ENCODE measurements at regions not wholly inside any gene's neighbourhood (a gene's known extent, or its start where the extent isn't known, plus 50 kb on each side); places are given as distances from the start of the nearest gene placed in this dataset.

GRCh38 chr2:79327460-79327859 is 167.9 kb upstream of the REG3A start:
- no peak for DNase-seq

- no peak for DNase-seq
Measured at GRCh38 chr2:79320871-79321270, 161.3 kb upstream of the REG3A start.

GRCh38 chr2:79294994-79295393 is 135.4 kb upstream of the REG3A start:
- no peak for DNase-seq

- DNase-seq: no peak
Measured at GRCh38 chr2:79292958-79293315, 133.4 kb upstream of the REG3A start.

- DNase-seq: no peak
Measured at GRCh38 chr2:79292239-79292957, 132.8 kb upstream of the REG3A start.

- no peak for DNase-seq
Measured at GRCh38 chr2:79275863-79276262, 116.3 kb upstream of the REG3A start.

- DNase-seq: no peak
Measured at GRCh38 chr2:79275197-79275596, 115.6 kb upstream of the REG3A start.

GRCh38 chr2:79272616-79273015 is 113.1 kb upstream of the REG3A start:
- no peak for DNase-seq

GRCh38 chr2:79271456-79271855 is 111.9 kb upstream of the REG3A start:
- DNase-seq: no peak

- no peak for DNase-seq
Measured at GRCh38 chr2:79260848-79261247, 101.3 kb upstream of the REG3A start.

GRCh38 chr2:79259959-79260358 is 100.4 kb upstream of the REG3A start:
- DNase-seq: no peak

GRCh38 chr2:79259296-79259695 is 99.7 kb upstream of the REG3A start:
- DNase-seq: no peak

- no peak for DNase-seq
Measured at GRCh38 chr2:79253243-79253774, 93.8 kb upstream of the REG3A start.

- DNase-seq: no peak
Measured at GRCh38 chr2:79250656-79251055, 91.1 kb upstream of the REG3A start.

GRCh38 chr2:79248776-79249175 is 89.2 kb upstream of the REG3A start:
- DNase-seq: no peak

- no peak for DNase-seq
Measured at GRCh38 chr2:79235135-79235534, 75.6 kb upstream of the REG3A start.

- no peak for DNase-seq
Measured at GRCh38 chr2:79223539-79223938, 64.0 kb upstream of the REG3A start.

GRCh38 chr2:79219383-79219988 is 59.9 kb upstream of the REG3A start:
- no peak for DNase-seq

GRCh38 chr2:79210274-79210917 is 50.8 kb upstream of the REG3A start:
- no peak for DNase-seq
